Testis (tissue), 2 donors: ENCODE measurements at regions not wholly inside any gene's neighbourhood (a gene's known extent, or its start where the extent isn't known, plus 50 kb on each side); places are given as distances from the start of the nearest gene placed in this dataset.

Experiments used
- CTCF ChIP-seq, 3 experiments: fragments of 450-650 bp in 2 of 3; fragments of 200-600 bp in 1 of 3; sonication (generic) in 1 of 3; IDR thresholded peaks; one replicate each; pipeline ENCODE4 v1.5.1; 2016 to 2019; ENCODE audit warnings: antibody characterized with exemption in 3 of 3, mild to moderate bottlenecking in 2 of 3, moderate library complexity in 1 of 3
- POLR2A ChIP-seq: fragments of 450-650 bp; IDR thresholded peaks from one replicate; pipeline ENCODE4 v1.6.1; 2017; ENCODE audit warnings: antibody characterized with exemption, mild to moderate bottlenecking, moderate library complexity

GRCh38 chrX:140163371-140164159, 198.2 kb upstream of the CXorf66 start:
- TF ChIP-seq POLR2A = no peak
- no peak for TF ChIP-seq CTCF (IDR thresholded peaks at IDR 0.05)
